PC-3 (cell line): ENCODE measurements at regions not wholly inside any gene's neighbourhood (a gene's known extent, or its start where the extent isn't known, plus 50 kb on each side); places are given as distances from the start of the nearest gene placed in this dataset.

Source experiments
- ATAC-seq: fragments of 200-7000 bp; cut with Tn5 transposase; 2 replicates; pipeline ENCODE4 v1.9.1; 2020; ENCODE audit warnings: mild to moderate bottlenecking, moderate library complexity
- BruUV-seq: library from RNA; stranded (reverse); fragments of 400-500 nt; replicated peaks from 2 replicates; lab custom pipeline; 2021; lab: Mats Ljungman, UMichigan
- CTCF ChIA-PET: fragments of 300-600 bp; sonication (Branson Sonifier 250); formaldehyde crosslinking; loops from one replicate; lab custom pipeline; 2022; ENCODE audit warnings: antibody characterized with exemption; lab: Charles Lee
- POLR2A ChIA-PET: fragments of 300-600 bp; sonication (Branson Sonifier 250); formaldehyde crosslinking; loops from one replicate; lab custom pipeline; 2022; ENCODE audit warnings: antibody characterized with exemption; ENCODE audit not compliant: unreplicated experiment; lab: Charles Lee
- DNase-seq: peaks from one replicate; pipeline ENCODE4 v3.0.0-alpha.2; 2015
- H2AFZ ChIP-seq: fragments of 300-600 bp; sonication (generic); 2 replicates; pipeline ENCODE4 v1.6.0; 2016; ENCODE audit warnings: antibody characterized with exemption, low read length
- H3F3A ChIP-seq: fragments of 300-600 bp; sonication (generic); one replicate; pipeline ENCODE4 v1.6.0; 2017; ENCODE audit warnings: antibody characterized with exemption, low read length, control low read depth, mild to moderate bottlenecking; ENCODE audit not compliant: unreplicated experiment
- H3K27ac ChIP-seq: fragments of 300-600 bp; sonication (generic); 2 replicates; pipeline ENCODE4 v1.5.1; 2016; ENCODE audit warnings: mild to moderate bottlenecking, low read length
- H3K27me3 ChIP-seq: fragments of 300-600 bp; sonication (generic); 2 replicates; pipeline ENCODE4 v1.6.1; 2016; ENCODE audit warnings: low read length, mixed read lengths
- H3K36me3 ChIP-seq: fragments of 300-600 bp; sonication (generic); 2 replicates; pipeline ENCODE4 v1.6.1; 2016; ENCODE audit warnings: low read depth, mixed run types, low read length, mixed read lengths
- H3K4me1 ChIP-seq: fragments of 300-600 bp; sonication (generic); 2 replicates; pipeline ENCODE4 v1.5.1; 2016; ENCODE audit warnings: low read length; ENCODE audit not compliant: insufficient read depth
- H3K4me2 ChIP-seq: fragments of 300-600 bp; sonication (generic); 2 replicates; pipeline ENCODE4 v1.6.0; 2016; ENCODE audit warnings: low read length
- H3K4me3 ChIP-seq: fragments of 300-600 bp; sonication (generic); 2 replicates; pipeline ENCODE4 v1.5.1; 2016; ENCODE audit warnings: mild to moderate bottlenecking, low read length, mixed read lengths
- H3K79me2 ChIP-seq: fragments of 300-600 bp; sonication (generic); 2 replicates; pipeline ENCODE4 v1.6.1; 2017; ENCODE audit warnings: low read length, mixed read lengths
- H3K9ac ChIP-seq: fragments of 300-600 bp; sonication (generic); 2 replicates; pipeline ENCODE4 v1.6.0; 2016; ENCODE audit warnings: mild to moderate bottlenecking, low read length
- H3K9me2 ChIP-seq: fragments of 300-600 bp; sonication (generic); replicated peaks from 2 replicates; pipeline ENCODE4 v1.6.1; 2016; ENCODE audit warnings: mixed run types, low read length, mixed read lengths
- H3K9me3 ChIP-seq: fragments of 300-600 bp; sonication (generic); 2 replicates; pipeline ENCODE4 v1.6.1; 2016; ENCODE audit warnings: low read length, mixed read lengths
- H4K20me1 ChIP-seq: fragments of 300-600 bp; sonication (generic); 2 replicates; pipeline ENCODE4 v1.6.1; 2016; ENCODE audit warnings: low read length, mixed read lengths
- EZH2 ChIP-seq: fragments of 300-600 bp; sonication (generic); IDR thresholded peaks from one replicate; pipeline ENCODE4 v1.6.1; 2017; ENCODE audit warnings: antibody characterized with exemption, mild to moderate bottlenecking, low read length; ENCODE audit not compliant: unreplicated experiment
- EZH2phosphoT487 ChIP-seq: fragments of 300-600 bp; sonication (generic); IDR thresholded peaks from 2 replicates; pipeline ENCODE4 v1.6.1; 2018; ENCODE audit warnings: mild to moderate bottlenecking, antibody characterized with exemption, low read length, borderline replicate concordance
- intact Hi-C: fragments of 100-400 bp; cut with micrococcal nuclease; formaldehyde crosslinking; loops from 2 replicates; pipeline ENCODE4 v1.9.0; 2023
- TF ChIP-seq, protein P1 (sequence below): fragments of 300-600 bp; sonication (generic); conservative IDR thresholded peaks from 2 replicates; pipeline ENCODE4 v1.5.1; 2017; ENCODE audit warnings: antibody characterized with exemption, low read depth, mild to moderate bottlenecking, low read length

- Histone ChIP-seq H3F3A (peaks cover 9% of the 10 kb centered on the region), H4K20me1 (no peaks in the 10 kb centered on the region), H3K36me3 (no peaks in the 10 kb centered on the region), H3K9me2 (no peaks in the 10 kb centered on the region), H3K9ac (no peak overlapping the region), H3K4me2 (no peak overlapping the region), H3K9me3 (no peaks in the 10 kb centered on the region), H3K4me1 (peaks cover 60% of the 10 kb centered on the region), H3K27ac (peak overlapping the region; percentile 89), H3K27me3 (no peaks in the 10 kb centered on the region), H3K79me2 (no peaks in the 10 kb centered on the region), H3K4me3 (no peak overlapping the region), H2AFZ (no peak overlapping the region)
- ChIA-PET POLR2A (no interaction called here), CTCF (no interaction called here)
- no peak for TF ChIP-seq EZH2
- TF ChIP-seq, protein P1, sequence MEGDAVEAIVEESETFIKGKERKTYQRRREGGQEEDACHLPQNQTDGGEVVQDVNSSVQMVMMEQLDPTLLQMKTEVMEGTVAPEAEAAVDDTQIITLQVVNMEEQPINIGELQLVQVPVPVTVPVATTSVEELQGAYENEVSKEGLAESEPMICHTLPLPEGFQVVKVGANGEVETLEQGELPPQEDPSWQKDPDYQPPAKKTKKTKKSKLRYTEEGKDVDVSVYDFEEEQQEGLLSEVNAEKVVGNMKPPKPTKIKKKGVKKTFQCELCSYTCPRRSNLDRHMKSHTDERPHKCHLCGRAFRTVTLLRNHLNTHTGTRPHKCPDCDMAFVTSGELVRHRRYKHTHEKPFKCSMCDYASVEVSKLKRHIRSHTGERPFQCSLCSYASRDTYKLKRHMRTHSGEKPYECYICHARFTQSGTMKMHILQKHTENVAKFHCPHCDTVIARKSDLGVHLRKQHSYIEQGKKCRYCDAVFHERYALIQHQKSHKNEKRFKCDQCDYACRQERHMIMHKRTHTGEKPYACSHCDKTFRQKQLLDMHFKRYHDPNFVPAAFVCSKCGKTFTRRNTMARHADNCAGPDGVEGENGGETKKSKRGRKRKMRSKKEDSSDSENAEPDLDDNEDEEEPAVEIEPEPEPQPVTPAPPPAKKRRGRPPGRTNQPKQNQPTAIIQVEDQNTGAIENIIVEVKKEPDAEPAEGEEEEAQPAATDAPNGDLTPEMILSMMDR: no peak
- ATAC-seq (no peak), DNase-seq (no peak)
- intact Hi-C loops: no loop called here
- BruUV-seq: no TSS peak
These were observed 121.0 kb downstream of the QRSL1 start for GRCh38 chr6:106750142-106750918.

- Histone ChIP-seq H3K27me3 (no peaks in the 10 kb centered on the region), H4K20me1 (no peaks in the 10 kb centered on the region), H3K27ac (peak overlapping the region; percentile 89), H3K9me3 (no peaks in the 10 kb centered on the region), H3K9me2 (no peaks in the 10 kb centered on the region), H3K4me2 (no peak overlapping the region), H3K79me2 (no peaks in the 10 kb centered on the region), H3K4me1 (peaks cover 65% of the 10 kb centered on the region), H3K4me3 (no peak overlapping the region), H3K36me3 (no peaks in the 10 kb centered on the region), H2AFZ (no peak overlapping the region), H3K9ac (no peak overlapping the region), H3F3A (peaks cover 9% of the 10 kb centered on the region)
- peak; percentile 36 for DNase-seq
- ATAC-seq: no peak
- TF ChIP-seq EZH2: no peak
- TF ChIP-seq EZH2phosphoT487: no peak
- TF ChIP-seq, protein P1: no peak
- POLR2A ChIA-PET: no interaction called here
- intact Hi-C loops: no loop called here
- no TSS peak for BruUV-seq
- CTCF ChIA-PET: no interaction called here
These were observed 120.2 kb downstream of the QRSL1 start for GRCh38 chr6:106749609-106750008.

DNA sequence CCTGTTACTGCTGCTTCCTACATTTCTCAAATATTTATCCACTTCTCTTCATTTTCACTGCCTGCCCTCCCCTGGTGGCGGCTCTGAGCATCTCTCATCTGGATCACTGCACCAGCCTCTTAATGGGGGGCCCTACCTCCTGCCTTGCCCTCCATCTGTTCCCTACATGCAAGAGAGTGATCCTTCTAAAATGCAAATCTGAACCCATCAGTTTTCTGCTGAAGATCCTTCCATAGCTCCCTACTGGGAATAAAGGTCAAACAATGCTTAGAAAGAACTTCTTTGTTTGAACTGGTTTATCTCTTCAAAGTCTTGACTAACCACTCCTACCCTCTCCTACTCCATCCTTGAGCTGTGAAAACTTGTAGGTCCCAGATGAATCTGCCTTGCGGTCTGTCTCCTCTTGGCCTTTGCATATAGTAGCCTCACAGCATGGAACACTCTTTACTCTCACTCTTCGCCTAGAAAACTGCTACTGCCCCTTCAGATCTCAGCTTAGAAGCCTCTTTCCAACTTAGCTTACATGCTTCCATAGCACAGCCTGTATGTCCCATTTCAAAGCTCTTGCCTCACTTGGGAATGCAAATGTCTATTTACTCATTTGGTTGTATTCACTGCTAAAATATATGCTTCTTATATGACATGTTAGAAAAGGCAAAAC lies 119.3 kb downstream of the QRSL1 start:
- H3K27me3 ChIP-seq: no peaks in the 10 kb centered on the region
- peaks cover 9% of the 10 kb centered on the region for H3F3A ChIP-seq
- no peak overlapping the region for H3K4me3 ChIP-seq
- POLR2A ChIA-PET: no interaction called here
- intact Hi-C loops: no loop called here
- no peaks in the 10 kb centered on the region for H3K79me2 ChIP-seq
- H4K20me1 ChIP-seq: no peaks in the 10 kb centered on the region
- H3K4me2 ChIP-seq: no peak overlapping the region
- H3K4me1 ChIP-seq: peaks cover 65% of the 10 kb centered on the region
- no peaks in the 10 kb centered on the region for H3K36me3 ChIP-seq
- H3K9me2 ChIP-seq: no peaks in the 10 kb centered on the region
- CTCF ChIA-PET: no interaction called here
- no peak overlapping the region; the same call in 1 of the 2 replicates for H3K9ac ChIP-seq
- H3K27ac ChIP-seq: peak overlapping the region; percentile 99
- ATAC-seq (no peak), DNase-seq (no peak)
- no peaks in the 10 kb centered on the region for H3K9me3 ChIP-seq
- no peak overlapping the region for H2AFZ ChIP-seq
- TF ChIP-seq EZH2: no peak
- TF ChIP-seq EZH2phosphoT487: no peak
- TF ChIP-seq, protein P1: 0 out of 2 replicates have a peak, but pooled peaks have one; percentile 24
- BruUV-seq: no TSS peak
